HepG2 (cell line): ENCODE measurements at regions not wholly inside any gene's neighbourhood (a gene's known extent, or its start where the extent isn't known, plus 50 kb on each side); places are given as distances from the start of the nearest gene placed in this dataset.

Source experiments
- ATAC-seq: fragments of 200-7000 bp; cut with Tn5 transposase; 3 replicates; pipeline ENCODE4 v1.9.1; 2020; ENCODE audit warnings: mild to moderate bottlenecking, moderate library complexity
- BruUV-seq: library from RNA; stranded (reverse); fragments of 400-500 nt; replicated peaks from 2 replicates; lab custom pipeline; 2021; lab: Mats Ljungman, UMichigan
- CTCF ChIA-PET: fragments of 300-600 bp; formaldehyde crosslinking; extraction: SDS; loops from one replicate; lab custom pipeline; 2021; ENCODE audit warnings: low total read pairs, inconsistent platforms, low intra/inter-chr PET ratio; lab: Yijun Ruan, JAX
- POLR2A ChIA-PET: fragments of 350-600 bp; sonication (Branson Sonifier 250); formaldehyde crosslinking; loops from one replicate; lab custom pipeline; 2020; ENCODE audit warnings: antibody characterized with exemption, inconsistent platforms; lab: Yijun Ruan, JAX
- DNase-seq: peaks from one replicate; pipeline ENCODE4 v3.0.0-alpha.2; 2015; ENCODE audit warnings: low spot score
- FAIRE-seq: peaks from 3 replicates; lab custom pipeline; 2011; peaks lifted over from hg19 to GRCh38; lab: Jason Lieb, UNC
- H2AFZ ChIP-seq: one replicate; pipeline ENCODE4 v1.6.1; 2011; ENCODE audit warnings: low read length, inconsistent platforms
- H3K27ac ChIP-seq: fragments of 300-600 bp; 3 replicates; pipeline ENCODE4 v1.8.0; 2011; ENCODE audit warnings: mixed run types, mild to moderate bottlenecking, mixed read lengths, low read length, inconsistent platforms; ENCODE audit not compliant: insufficient read depth; ENCODE audit errors: extremely low read length
- H3K27me3 ChIP-seq, 2 experiments: fragments of 200-600 bp in 1 of 2; 2 replicates in 1 of 2; 3 replicates in 1 of 2; pipeline versions ENCODE4 v1.6.0 to v1.8.0; 2011; ENCODE audit warnings: low read length in 2 of 2, mild to moderate bottlenecking in 2 of 2, moderate library complexity in 2 of 2, inconsistent platforms in 1 of 2; ENCODE audit not compliant: insufficient read depth in 2 of 2, control insufficient read depth in 1 of 2
- H3K36me3 ChIP-seq, 2 experiments: fragments of 200-600 bp in 1 of 2; replicated peaks in 1 of 2; 2 replicates in 1 of 2; 3 replicates in 1 of 2; pipeline versions ENCODE4 v1.5.1 to v1.8.0; 2011; ENCODE audit warnings: low read length in 2 of 2, inconsistent platforms in 1 of 2; ENCODE audit not compliant: insufficient read depth in 2 of 2, control insufficient read depth in 1 of 2
- H3K4me1 ChIP-seq: 2 replicates; pipeline ENCODE4 v1.5.1; 2012; ENCODE audit warnings: low read length, inconsistent platforms; ENCODE audit not compliant: insufficient read depth
- H3K4me2 ChIP-seq: 2 replicates; pipeline ENCODE4 v1.6.0; 2011; ENCODE audit warnings: low read depth, low read length, inconsistent platforms
- H3K4me3 ChIP-seq, 3 experiments: fragments of 200-600 bp in 1 of 3; sonication (generic), shearing (Covaris generic) in 1 of 3; replicated peaks in 1 of 3; 2 replicates each; pipeline ENCODE4 v1.5.1; 2011 to 2016; ENCODE audit warnings: low read length in 3 of 3, inconsistent platforms in 2 of 3, low read depth in 2 of 3, mild to moderate bottlenecking in 2 of 3, control low read depth in 1 of 3, mixed read lengths in 1 of 3; ENCODE audit not compliant: insufficient read depth in 1 of 3
- H3K79me2 ChIP-seq: one replicate; pipeline ENCODE4 v1.6.1; 2011; ENCODE audit warnings: low read length, inconsistent platforms; ENCODE audit not compliant: insufficient read depth
- H3K9ac ChIP-seq: 2 replicates; pipeline ENCODE4 v1.6.0; 2011; ENCODE audit warnings: mild to moderate bottlenecking, low read depth, low read length, inconsistent platforms; ENCODE audit not compliant: insufficient read depth
- H3K9me3 ChIP-seq: 2 replicates; pipeline ENCODE4 v1.5.1; 2012; ENCODE audit warnings: mild to moderate bottlenecking, low read length
- H4K20me1 ChIP-seq: 2 replicates; pipeline ENCODE4 v1.6.0; 2011; ENCODE audit warnings: inconsistent platforms, mild to moderate bottlenecking, low read length, moderate library complexity; ENCODE audit not compliant: insufficient read depth
- BRD4 ChIP-seq: sonication (generic); formaldehyde crosslinking; IDR thresholded peaks from 2 replicates; pipeline ENCODE4 v1.4.0; 2020; ENCODE audit warnings: missing genetic modification reagents
- FOXP1 ChIP-seq, 2 experiments: fragments of 450-650 bp in 1 of 2; IDR thresholded peaks; 2 replicates each; pipeline ENCODE4 v1.6.1; 2017 to 2018; ENCODE audit warnings: antibody characterized with exemption in 1 of 2
- KAT2B ChIP-seq: fragments of 150-350 bp; IDR thresholded peaks from 2 replicates; pipeline ENCODE4 v1.6.1; 2014; ENCODE audit warnings: low read depth, low read length, borderline replicate concordance
- MAFK ChIP-seq, 2 experiments: IDR thresholded peaks in 1 of 2; conservative IDR thresholded peaks in 1 of 2; 2 replicates each; pipeline ENCODE4 v1.6.1; 2011; ENCODE audit warnings: improper control_type of control experiment in 2 of 2, low read length in 2 of 2
- MEF2D ChIP-seq: sonication (generic); formaldehyde crosslinking; IDR thresholded peaks from 2 replicates; pipeline ENCODE4 v1.5.1; 2020; ENCODE audit warnings: mild to moderate bottlenecking, missing genetic modification reagents
- MIER3 ChIP-seq: IDR thresholded peaks from 2 replicates; pipeline ENCODE4 v1.6.1; 2016; ENCODE audit warnings: missing compliant biosample characterization, borderline replicate concordance
- PAF1 ChIP-seq: IDR thresholded peaks from 2 replicates; pipeline ENCODE4 v1.6.1; 2016; ENCODE audit warnings: missing genetic modification reagents, missing compliant biosample characterization
- SMC3 ChIP-seq: IDR thresholded peaks from 2 replicates; pipeline ENCODE4 v1.6.1; 2011; ENCODE audit warnings: low read length, improper control_type of control experiment
- ZNF274 ChIP-seq: sonication (generic); formaldehyde crosslinking; IDR thresholded peaks from 2 replicates; pipeline ENCODE4 v1.5.1; 2020; ENCODE audit warnings: mild to moderate bottlenecking, missing genetic modification reagents
- ZNF44 ChIP-seq: sonication (generic); formaldehyde crosslinking; IDR thresholded peaks from 2 replicates; pipeline ENCODE4 v1.5.1; 2020; ENCODE audit warnings: mild to moderate bottlenecking, missing genetic modification reagents
- WGBS: methylation state at CpG from one replicate; pipeline ENCODE4 v1.1.6; 2017; ENCODE audit warnings: low lambda C conversion rate; 5-methylcytosine and 5-hydroxymethylcytosine counted together
- in situ Hi-C: cut with HindIII; loops from 2 replicates; pipeline ENCODE4 v1.10.0; 2017; ENCODE audit warnings: low pct_unique_long_range_greater_than_20kb; ENCODE audit not compliant: extremely low pct_ligation_motif_present
- intact Hi-C: fragments of 100-400 bp; cut with micrococcal nuclease; formaldehyde crosslinking; loops from one replicate; pipeline ENCODE4 v1.10.0; 2022; ENCODE audit not compliant: unreplicated experiment
- TF ChIP-seq, protein P1 (sequence below): sonication (generic); formaldehyde crosslinking; IDR thresholded peaks from 2 replicates; pipeline ENCODE4 v1.8.1; 2023; ENCODE audit warnings: mild to moderate bottlenecking, moderate library complexity, missing genetic modification reagents
- TF ChIP-seq, protein P2 (sequence below): sonication (generic); formaldehyde crosslinking; IDR thresholded peaks from 2 replicates; pipeline ENCODE4 v1.5.1; 2020; ENCODE audit warnings: missing genetic modification reagents, mild to moderate bottlenecking, borderline replicate concordance
- TF ChIP-seq, protein P3 (sequence below): IDR thresholded peaks from 2 replicates; pipeline ENCODE4 v1.6.1; 2016; ENCODE audit warnings: low read depth, missing genetic modification reagents, missing compliant biosample characterization

DNA sequence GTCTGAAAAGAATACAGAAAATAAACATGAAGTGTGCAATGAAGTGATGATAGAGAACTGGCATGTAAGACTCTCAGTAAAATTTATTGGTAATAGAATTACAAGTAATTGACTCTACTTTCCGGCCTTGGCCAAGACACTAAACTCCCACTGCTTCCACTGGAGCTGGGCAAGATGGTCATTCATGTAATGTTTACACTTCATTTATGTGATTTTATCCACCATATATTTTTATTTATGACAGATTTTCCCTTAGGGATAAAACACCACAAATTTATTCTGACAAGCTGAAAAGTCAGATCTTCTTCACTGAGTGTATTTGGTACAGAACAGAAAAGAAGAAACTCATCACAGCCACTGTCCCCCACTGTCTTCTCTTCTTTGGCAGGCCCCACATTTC is 191.9 kb downstream of the SLC39A8 start:
- Histone ChIP-seq H2AFZ (no peak overlapping the region), H3K9me3 (no peaks in the 10 kb centered on the region)
- in situ Hi-C loops, result no loop called here
- BruUV-seq, result no TSS peak
- TF ChIP-seq MAFK (conservative IDR thresholded peaks at IDR 0.05 in 1 of 2, IDR thresholded peaks at IDR 0.05 in 1 of 2; ENCODE audit: low read length in 2 of 2) (no peak), KAT2B (no peak), PAF1 (CRISPR knock-in tag) (no peak), FOXP1 (IDR thresholded peaks at IDR 0.05) (no peak), FOXP1 (CRISPR knock-in tag; IDR thresholded peaks at IDR 0.05) (no peak), ZNF274 (CRISPR knock-in tag) (no peak), SMC3 (no peak), ZNF44 (CRISPR knock-in tag) (no peak), MIER3 (CRISPR knock-in tag) (no peak), BRD4 (CRISPR knock-in tag) (no peak), MEF2D (CRISPR knock-in tag) (no peak)
- TF ChIP-seq, all 625 proteins: peak for 0
- no peak overlapping the region for H3K4me3 ChIP-seq
- CTCF ChIA-PET, result no interaction called here
- intact Hi-C loops, result no loop called here
- no peak overlapping the region for H3K9ac ChIP-seq
- no peaks in the 10 kb centered on the region for H4K20me1 ChIP-seq
- no peaks in the 10 kb centered on the region for H3K27me3 ChIP-seq
- FAIRE-seq, result no peak
- ATAC-seq, result no peak
- WGBS, result 4% methylated on average over 1 of the region's 1 CpG
- no peaks in the 10 kb centered on the region for H3K4me1 ChIP-seq
- H3K4me2 ChIP-seq, result no peak overlapping the region
- DNase-seq, result no peak
- POLR2A ChIA-PET, result no interaction called here
- H3K27ac ChIP-seq, result no peak overlapping the region
- H3K79me2 ChIP-seq, result no peaks in the 10 kb centered on the region
- no peaks in the 10 kb centered on the region for H3K36me3 ChIP-seq

DNA sequence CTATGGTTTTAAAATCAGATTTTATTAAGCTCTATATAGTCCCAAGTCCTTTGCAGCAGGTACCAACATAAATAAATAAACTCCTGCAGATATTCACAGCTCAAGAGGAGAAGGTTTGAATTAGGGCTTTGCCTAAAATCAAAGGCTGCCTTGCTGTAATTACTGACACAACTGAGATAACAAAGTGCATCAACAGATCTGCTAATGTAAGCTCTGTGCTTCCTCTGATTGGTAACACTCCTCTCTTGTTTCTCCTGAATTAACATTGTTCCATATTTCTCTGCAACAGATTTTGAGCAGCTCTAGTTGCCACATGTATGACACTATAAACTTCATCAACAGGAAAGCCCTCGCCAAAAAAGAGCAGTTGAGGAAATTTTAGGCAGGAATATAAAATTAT is 193.6 kb downstream of the SLC39A8 start:
- in situ Hi-C loops, result no loop called here
- WGBS, result 0% methylated on average over 1 of the region's 1 CpG
- TF ChIP-seq, protein P1, sequence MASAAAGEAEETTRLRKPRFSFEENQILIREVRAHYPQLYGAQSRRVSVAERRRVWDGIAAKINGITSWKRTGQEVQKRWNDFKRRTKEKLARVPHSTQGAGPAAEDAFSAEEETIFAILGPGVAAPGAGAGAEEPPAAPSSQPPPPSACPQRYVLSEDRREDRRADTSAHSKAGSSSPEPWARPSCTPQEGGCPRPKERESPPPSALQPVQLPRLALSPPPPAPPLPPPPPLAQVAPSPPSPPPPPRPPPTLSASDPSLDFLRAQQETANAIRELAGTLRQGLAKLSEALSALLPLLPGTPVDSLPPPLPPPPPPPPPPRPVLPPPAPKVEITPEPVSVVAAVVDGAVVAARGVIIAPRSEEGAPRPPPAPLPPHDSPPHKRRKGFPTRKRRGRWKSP (CRISPR knock-in tag), result no peak
- TF ChIP-seq, protein P2, sequence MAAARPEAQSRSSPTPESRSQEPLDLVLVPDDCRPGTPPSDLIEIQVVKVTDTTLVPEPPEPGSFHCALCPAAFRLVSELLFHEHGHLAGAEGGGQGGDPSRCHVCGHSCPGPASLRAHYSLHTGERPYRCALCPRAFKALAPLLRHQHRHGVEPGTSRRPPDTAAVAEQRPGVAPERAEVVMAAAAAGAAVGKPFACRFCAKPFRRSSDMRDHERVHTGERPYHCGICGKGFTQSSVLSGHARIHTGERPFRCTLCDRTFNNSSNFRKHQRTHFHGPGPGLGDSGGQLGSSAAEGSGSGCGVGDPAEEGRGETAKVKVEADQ, result no peak
- TF ChIP-seq, protein P3, sequence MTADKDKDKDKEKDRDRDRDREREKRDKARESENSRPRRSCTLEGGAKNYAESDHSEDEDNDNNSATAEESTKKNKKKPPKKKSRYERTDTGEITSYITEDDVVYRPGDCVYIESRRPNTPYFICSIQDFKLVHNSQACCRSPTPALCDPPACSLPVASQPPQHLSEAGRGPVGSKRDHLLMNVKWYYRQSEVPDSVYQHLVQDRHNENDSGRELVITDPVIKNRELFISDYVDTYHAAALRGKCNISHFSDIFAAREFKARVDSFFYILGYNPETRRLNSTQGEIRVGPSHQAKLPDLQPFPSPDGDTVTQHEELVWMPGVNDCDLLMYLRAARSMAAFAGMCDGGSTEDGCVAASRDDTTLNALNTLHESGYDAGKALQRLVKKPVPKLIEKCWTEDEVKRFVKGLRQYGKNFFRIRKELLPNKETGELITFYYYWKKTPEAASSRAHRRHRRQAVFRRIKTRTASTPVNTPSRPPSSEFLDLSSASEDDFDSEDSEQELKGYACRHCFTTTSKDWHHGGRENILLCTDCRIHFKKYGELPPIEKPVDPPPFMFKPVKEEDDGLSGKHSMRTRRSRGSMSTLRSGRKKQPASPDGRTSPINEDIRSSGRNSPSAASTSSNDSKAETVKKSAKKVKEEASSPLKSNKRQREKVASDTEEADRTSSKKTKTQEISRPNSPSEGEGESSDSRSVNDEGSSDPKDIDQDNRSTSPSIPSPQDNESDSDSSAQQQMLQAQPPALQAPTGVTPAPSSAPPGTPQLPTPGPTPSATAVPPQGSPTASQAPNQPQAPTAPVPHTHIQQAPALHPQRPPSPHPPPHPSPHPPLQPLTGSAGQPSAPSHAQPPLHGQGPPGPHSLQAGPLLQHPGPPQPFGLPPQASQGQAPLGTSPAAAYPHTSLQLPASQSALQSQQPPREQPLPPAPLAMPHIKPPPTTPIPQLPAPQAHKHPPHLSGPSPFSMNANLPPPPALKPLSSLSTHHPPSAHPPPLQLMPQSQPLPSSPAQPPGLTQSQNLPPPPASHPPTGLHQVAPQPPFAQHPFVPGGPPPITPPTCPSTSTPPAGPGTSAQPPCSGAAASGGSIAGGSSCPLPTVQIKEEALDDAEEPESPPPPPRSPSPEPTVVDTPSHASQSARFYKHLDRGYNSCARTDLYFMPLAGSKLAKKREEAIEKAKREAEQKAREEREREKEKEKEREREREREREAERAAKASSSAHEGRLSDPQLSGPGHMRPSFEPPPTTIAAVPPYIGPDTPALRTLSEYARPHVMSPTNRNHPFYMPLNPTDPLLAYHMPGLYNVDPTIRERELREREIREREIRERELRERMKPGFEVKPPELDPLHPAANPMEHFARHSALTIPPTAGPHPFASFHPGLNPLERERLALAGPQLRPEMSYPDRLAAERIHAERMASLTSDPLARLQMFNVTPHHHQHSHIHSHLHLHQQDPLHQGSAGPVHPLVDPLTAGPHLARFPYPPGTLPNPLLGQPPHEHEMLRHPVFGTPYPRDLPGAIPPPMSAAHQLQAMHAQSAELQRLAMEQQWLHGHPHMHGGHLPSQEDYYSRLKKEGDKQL (CRISPR knock-in tag), result no peak

More for the DNA sequence above, 193.6 kb downstream of the SLC39A8 start:
- H3K79me2 ChIP-seq, result no peaks in the 10 kb centered on the region
- H3K27ac ChIP-seq, result no peak overlapping the region
- CTCF ChIA-PET, result no interaction called here
- H3K4me2 ChIP-seq, result no peak overlapping the region
- POLR2A ChIA-PET, result no interaction called here
- no peak overlapping the region for H3K9ac ChIP-seq
- no peak overlapping the region for H2AFZ ChIP-seq
- BruUV-seq, result no TSS peak
- no peak overlapping the region for H3K4me3 ChIP-seq
- H3K36me3 ChIP-seq, result no peaks in the 10 kb centered on the region
- H4K20me1 ChIP-seq, result no peaks in the 10 kb centered on the region
- DNase-seq (no peak), ATAC-seq (no peak), FAIRE-seq (no peak)
- no peaks in the 10 kb centered on the region for H3K9me3 ChIP-seq
- no peaks in the 10 kb centered on the region for H3K4me1 ChIP-seq
- intact Hi-C loops, result no loop called here
- H3K27me3 ChIP-seq, result no peaks in the 10 kb centered on the region
